GM19240 (cell line): ENCODE measurements at regions not wholly inside any gene's neighbourhood (a gene's known extent, or its start where the extent isn't known, plus 50 kb on each side); places are given as distances from the start of the nearest gene placed in this dataset.

Experiments
- DNase-seq: peaks from one replicate; pipeline ENCODE4 v3.0.0; 2011; ENCODE audit warnings: low spot score; ENCODE audit not compliant: insufficient read length

GRCh38 chr11:112886434-112887370, 74.5 kb upstream of the NCAM1 start:
- DNase-seq, result no peak

- DNase-seq, result no peak
These were observed 71.8 kb upstream of the NCAM1 start for GRCh38 chr11:112889446-112889845.

- no peak for DNase-seq
These were observed 61.8 kb upstream of the NCAM1 start for GRCh38 chr11:112899235-112900006.

- DNase-seq, result no peak
These were observed 59.3 kb upstream of the NCAM1 start for GRCh38 chr11:112901924-112902323.

GRCh38 chr11:112902361-112903011, 58.7 kb upstream of the NCAM1 start:
- DNase-seq, result no peak

- DNase-seq, result no peak
These were observed 57.9 kb upstream of the NCAM1 start for GRCh38 chr11:112903340-112903739.

GRCh38 chr11:112911124-112911523, 50.1 kb upstream of the NCAM1 start:
- no peak for DNase-seq
